ENCODE measurements at regions not wholly inside any gene's neighbourhood (a gene's known extent, or its start where the extent isn't known, plus 50 kb on each side); places are given as distances from the start of the nearest gene placed in this dataset.

GRCh38 chr14:92252323-92252722 is 70.6 kb upstream of the SLC24A4 start:
- no peaks in the 10 kb centered on the region for H3K36me3 Mint-ChIP-seq (ENCODE audit: low read depth)
- peaks cover 18% of the 10 kb centered on the region for H3K4me1 Mint-ChIP-seq
- H3K27ac Mint-ChIP-seq (ENCODE audit: unreplicated experiment), result peak overlapping the region; percentile 40
- no peak overlapping the region for H3K4me3 Mint-ChIP-seq
- no peak for TF ChIP-seq CTCF (conservative IDR thresholded peaks at IDR 0.05)
- H3K9me3 Mint-ChIP-seq, result no peaks in the 10 kb centered on the region
- no peak for DNase-seq (ENCODE audit: low read depth, low spot score)
- H3K27me3 Mint-ChIP-seq (ENCODE audit: low read depth), result peaks cover 71% of the 10 kb centered on the region

- H3K36me3 Mint-ChIP-seq (ENCODE audit: low read depth), result no peaks in the 10 kb centered on the region
- H3K4me1 Mint-ChIP-seq, result peaks cover 18% of the 10 kb centered on the region
Measured at GRCh38 chr14:92253381-92253894, 69.5 kb upstream of the SLC24A4 start.

GRCh38 chr14:92254786-92255185 is 68.2 kb upstream of the SLC24A4 start:
- Mint-ChIP-seq H3K4me1 (peaks cover 18% of the 10 kb centered on the region), H3K9me3 (no peaks in the 10 kb centered on the region), H3K27ac (ENCODE audit: unreplicated experiment) (no peak overlapping the region), H3K4me3 (no peak overlapping the region), H3K36me3 (ENCODE audit: low read depth) (no peaks in the 10 kb centered on the region), H3K27me3 (ENCODE audit: low read depth) (peaks cover 69% of the 10 kb centered on the region)
- DNase-seq (ENCODE audit: low read depth, low spot score), result peak; percentile 16
- no peak for TF ChIP-seq CTCF (conservative IDR thresholded peaks at IDR 0.05)

More at GRCh38 chr14:92253381-92253894, 69.5 kb upstream of the SLC24A4 start:
- peaks cover 73% of the 10 kb centered on the region for H3K27me3 Mint-ChIP-seq (ENCODE audit: low read depth)
- TF ChIP-seq CTCF (conservative IDR thresholded peaks at IDR 0.05), result no peak
- H3K4me3 Mint-ChIP-seq, result no peak overlapping the region
- no peak overlapping the region for H3K27ac Mint-ChIP-seq (ENCODE audit: unreplicated experiment)
- H3K9me3 Mint-ChIP-seq, result no peaks in the 10 kb centered on the region
- no peak for DNase-seq (ENCODE audit: low read depth, low spot score)

- Mint-ChIP-seq H3K27ac (ENCODE audit: unreplicated experiment) (no peak overlapping the region), H3K4me1 (peaks cover 16% of the 10 kb centered on the region), H3K27me3 (ENCODE audit: low read depth) (peaks cover 29% of the 10 kb centered on the region), H3K9me3 (no peaks in the 10 kb centered on the region), H3K36me3 (ENCODE audit: low read depth) (no peaks in the 10 kb centered on the region), H3K4me3 (no peak overlapping the region)
- DNase-seq (ENCODE audit: low read depth, low spot score), result no peak
- no peak for TF ChIP-seq CTCF (conservative IDR thresholded peaks at IDR 0.05)
Measured at GRCh38 chr14:92258934-92259333, 64.0 kb upstream of the SLC24A4 start.

- DNase-seq (ENCODE audit: low read depth, low spot score), result no peak
- peaks cover 11% of the 10 kb centered on the region for H3K4me1 Mint-ChIP-seq
- H3K4me3 Mint-ChIP-seq, result no peak overlapping the region
- H3K27ac Mint-ChIP-seq (ENCODE audit: unreplicated experiment), result no peak overlapping the region
- no peaks in the 10 kb centered on the region for H3K36me3 Mint-ChIP-seq (ENCODE audit: low read depth)
- H3K9me3 Mint-ChIP-seq, result no peaks in the 10 kb centered on the region
- H3K27me3 Mint-ChIP-seq (ENCODE audit: low read depth), result peaks cover 21% of the 10 kb centered on the region
- TF ChIP-seq CTCF (conservative IDR thresholded peaks at IDR 0.05), result no peak
Measured at GRCh38 chr14:92259613-92260357, 63.2 kb upstream of the SLC24A4 start.

Data from neural crest cell (in vitro differentiated cells).